Urinary bladder (tissue), 3 donors: ENCODE measurements at regions not wholly inside any gene's neighbourhood (a gene's known extent, or its start where the extent isn't known, plus 50 kb on each side); places are given as distances from the start of the nearest gene placed in this dataset.
"Not testable (repeated sequence)": the region's sequence is repeated elsewhere in the genome, so short reads cannot be mapped to it uniquely, and the experiment has no call there.

Source experiments
- DNase-seq: peaks from one replicate; pipeline ENCODE4 v3.0.0-alpha.2; 2015; ENCODE audit errors: extremely low spot score
- H3K27ac ChIP-seq: one replicate; pipeline ENCODE4 v1.5.1; 2013; ENCODE audit warnings: low read depth, mild to moderate bottlenecking, moderate library complexity
- H3K36me3 ChIP-seq: one replicate; pipeline ENCODE4 v1.6.1; 2013; ENCODE audit warnings: mild to moderate bottlenecking, moderate library complexity; ENCODE audit not compliant: insufficient read depth
- H3K4me1 ChIP-seq: one replicate; pipeline ENCODE4 v1.6.1; 2013; ENCODE audit warnings: mild to moderate bottlenecking, moderate library complexity; ENCODE audit not compliant: insufficient read depth
- H3K4me3 ChIP-seq: one replicate; pipeline ENCODE4 v1.5.1; 2013; ENCODE audit warnings: low read depth, low read length
- WGBS: extraction: QIAGEN DNeasy Blood & Tissue Kit; methylation state at CpG from one replicate; pipeline ENCODE4 v1.1.7; 2013; 5-methylcytosine and 5-hydroxymethylcytosine counted together
- donor health status: healthy with polysubstance abuse.
- donor health status: healthy.

DNA sequence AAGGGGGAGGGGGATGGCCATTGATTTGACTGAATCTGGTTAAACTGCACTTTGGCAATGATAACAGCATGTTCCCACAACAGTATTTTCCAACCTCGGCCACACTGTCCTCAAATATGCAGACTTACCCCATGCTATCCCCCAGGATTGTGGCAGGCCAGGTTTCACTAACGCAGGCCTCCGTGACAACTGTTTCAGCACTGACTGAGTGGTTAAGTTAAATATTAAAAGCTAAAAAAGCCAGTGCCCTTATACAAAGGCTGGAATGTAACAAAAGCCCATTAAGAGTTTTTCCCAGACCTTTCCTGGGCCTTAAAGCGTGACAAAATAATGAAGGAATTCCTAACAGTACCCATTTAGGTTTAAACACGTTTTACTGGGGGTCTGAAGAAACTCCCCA, 202.9 kb downstream of the USP25 start:
- no peaks in the 10 kb centered on the region for H3K4me1 ChIP-seq
- no peak for DNase-seq
- H3K27ac ChIP-seq: no peak overlapping the region
- no peaks in the 10 kb centered on the region for H3K36me3 ChIP-seq
- 90% methylated on average over 5 of the region's 5 CpGs for WGBS
- H3K4me3 ChIP-seq: no peak overlapping the region

DNA sequence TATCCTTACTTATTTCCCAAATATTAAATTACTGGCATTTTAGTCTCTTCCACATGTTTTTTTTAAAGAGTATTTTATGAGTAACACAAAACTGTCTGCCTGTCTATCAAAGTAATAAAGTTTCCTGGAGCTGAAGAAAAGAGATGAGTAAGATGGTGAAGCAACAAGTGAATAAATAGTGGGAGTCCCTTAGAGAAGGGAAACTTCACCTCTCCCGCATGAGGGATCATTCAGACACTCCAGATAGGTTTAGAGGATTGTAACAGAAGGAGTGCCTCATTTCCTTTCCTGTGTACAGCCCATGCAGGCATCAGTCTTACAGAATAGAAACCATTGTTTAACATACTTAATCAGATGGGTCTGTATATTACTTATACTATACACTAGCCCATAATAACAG, 205.7 kb downstream of the USP25 start:
- H3K27ac ChIP-seq: no peak overlapping the region
- no peaks in the 10 kb centered on the region for H3K36me3 ChIP-seq
- DNase-seq: no peak
- H3K4me1 ChIP-seq: no peaks in the 10 kb centered on the region
- H3K4me3 ChIP-seq: no peak overlapping the region
- 93% methylated on average over 1 of the region's 1 CpG for WGBS

DNA sequence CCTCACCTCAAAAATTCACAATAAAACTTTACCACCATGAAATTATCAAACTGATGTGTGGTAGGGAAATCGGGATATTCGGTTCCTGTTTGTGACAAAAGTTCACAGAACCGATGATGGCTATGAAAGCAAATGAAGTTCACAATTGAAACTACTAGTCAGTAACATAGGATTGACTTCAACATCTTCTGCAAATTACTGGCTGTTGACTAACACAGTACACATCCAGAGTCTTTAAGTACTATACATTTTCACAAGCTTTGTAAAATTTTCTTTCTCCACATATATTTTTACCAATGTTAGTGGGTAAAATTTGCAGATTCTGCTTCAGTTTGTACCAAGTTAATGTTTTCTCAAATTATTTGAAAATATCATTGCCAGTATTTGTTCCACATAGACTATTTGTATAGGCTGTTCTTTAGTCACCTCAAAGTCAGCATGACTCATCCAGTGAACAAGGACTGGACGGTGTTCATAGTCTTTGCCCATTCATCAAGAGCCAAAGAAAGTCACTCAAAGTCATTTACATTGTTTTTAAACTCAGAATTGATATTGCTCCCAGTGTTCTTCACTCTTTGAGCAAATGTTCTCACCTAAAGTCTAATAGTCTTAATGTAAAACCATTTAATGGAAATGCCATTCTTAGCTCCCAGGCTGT, 213.4 kb downstream of the USP25 start:
- Histone ChIP-seq H3K4me1 (no peaks in the 10 kb centered on the region), H3K27ac (no peak overlapping the region), H3K4me3 (no peak overlapping the region), H3K36me3 (no peaks in the 10 kb centered on the region)
- DNase-seq: no peak
- 89% methylated on average over 4 of the region's 4 CpGs for WGBS

DNA sequence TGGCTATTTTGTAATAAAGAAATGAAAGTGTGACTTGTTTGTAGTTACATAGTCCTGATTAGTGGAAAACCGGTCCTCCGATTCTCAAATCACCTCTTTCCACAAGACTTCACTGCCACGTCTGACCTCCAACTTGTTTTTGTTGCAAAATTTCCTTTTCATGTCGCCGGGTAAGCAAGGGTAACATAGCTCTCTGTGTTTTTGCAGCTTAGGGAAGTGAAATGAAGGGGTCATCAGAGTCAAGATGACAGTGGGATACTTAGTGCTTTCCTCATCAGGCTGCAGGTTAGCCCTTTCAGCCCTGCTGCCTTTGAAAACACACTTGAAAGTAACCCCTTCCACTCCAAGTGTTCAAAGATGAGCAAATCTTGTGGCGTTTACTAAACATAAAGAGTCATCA, 217.9 kb downstream of the USP25 start:
- DNase-seq: no peak
- H3K36me3 ChIP-seq: no peaks in the 10 kb centered on the region
- H3K4me3 ChIP-seq: no peak overlapping the region
- H3K27ac ChIP-seq: no peak overlapping the region
- no peaks in the 10 kb centered on the region for H3K4me1 ChIP-seq
- WGBS: 41% methylated on average over 6 of the region's 6 CpGs

DNA sequence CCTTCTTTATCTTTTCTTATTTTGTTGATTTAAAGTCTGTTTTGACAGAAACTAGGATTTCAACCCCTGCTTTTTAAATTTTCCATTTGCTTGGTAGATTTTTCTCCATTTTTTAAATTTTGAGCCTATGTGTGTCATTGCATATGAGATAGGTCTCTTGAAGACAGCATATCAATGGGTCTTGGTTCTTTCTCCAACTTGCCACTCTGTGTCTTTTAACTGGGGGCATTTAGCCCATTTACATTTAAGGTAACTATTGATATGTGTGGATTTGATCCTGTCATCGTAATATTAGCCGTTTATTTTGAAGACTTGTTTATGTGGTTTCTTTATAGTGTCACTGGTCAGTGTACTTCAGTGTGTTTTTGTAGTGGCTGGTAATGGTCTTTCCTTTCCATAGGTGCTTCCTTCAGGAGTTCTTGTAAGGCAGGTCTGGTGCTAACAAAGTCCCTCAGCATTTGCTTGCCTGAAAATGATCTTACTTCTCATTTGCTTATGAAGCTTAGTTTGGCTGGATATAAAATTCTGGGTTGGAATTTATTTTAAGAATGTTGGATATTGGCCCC, 223.9 kb downstream of the USP25 start:
- Histone ChIP-seq H3K36me3 (no peaks in the 10 kb centered on the region), H3K4me3 (no peak overlapping the region), H3K4me1 (no peaks in the 10 kb centered on the region), H3K27ac (no peak overlapping the region)
- no peak for DNase-seq
- WGBS: 97% methylated on average over 2 of the region's 2 CpGs

DNA sequence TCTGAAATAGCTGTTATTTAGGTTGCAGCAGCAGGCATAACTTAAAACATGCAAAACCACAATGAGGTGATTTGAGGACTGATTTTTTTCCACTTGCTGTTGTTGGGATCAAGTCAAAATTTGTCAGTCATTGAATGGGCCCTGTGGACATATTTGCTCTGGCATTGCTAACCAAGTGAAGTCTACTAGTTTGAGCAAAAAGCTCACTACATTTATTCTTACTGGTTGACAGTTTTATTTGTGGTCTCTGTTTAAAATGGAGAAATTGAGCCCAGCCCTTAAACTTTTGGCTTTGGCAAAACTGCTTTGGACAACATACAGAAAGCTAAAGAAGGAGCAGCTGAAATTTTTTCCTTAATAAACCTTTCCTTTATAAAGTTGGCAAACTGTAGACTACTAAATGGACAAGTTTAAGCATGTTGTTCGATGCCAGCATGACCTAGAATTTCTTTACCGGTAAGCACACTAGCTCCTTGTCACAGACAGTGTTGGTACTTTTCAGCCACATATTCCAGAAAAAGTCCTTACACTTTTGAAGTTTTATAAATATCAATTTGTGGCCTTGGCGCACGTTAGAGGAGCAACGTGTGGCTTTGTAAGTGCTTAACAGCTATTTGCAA, 234.6 kb downstream of the USP25 start:
- Histone ChIP-seq H3K4me3 (no peak overlapping the region), H3K36me3 (no peaks in the 10 kb centered on the region), H3K27ac (no peak overlapping the region), H3K4me1 (no peaks in the 10 kb centered on the region)
- DNase-seq: no peak
- WGBS: 43% methylated on average over 5 of the region's 5 CpGs

DNA sequence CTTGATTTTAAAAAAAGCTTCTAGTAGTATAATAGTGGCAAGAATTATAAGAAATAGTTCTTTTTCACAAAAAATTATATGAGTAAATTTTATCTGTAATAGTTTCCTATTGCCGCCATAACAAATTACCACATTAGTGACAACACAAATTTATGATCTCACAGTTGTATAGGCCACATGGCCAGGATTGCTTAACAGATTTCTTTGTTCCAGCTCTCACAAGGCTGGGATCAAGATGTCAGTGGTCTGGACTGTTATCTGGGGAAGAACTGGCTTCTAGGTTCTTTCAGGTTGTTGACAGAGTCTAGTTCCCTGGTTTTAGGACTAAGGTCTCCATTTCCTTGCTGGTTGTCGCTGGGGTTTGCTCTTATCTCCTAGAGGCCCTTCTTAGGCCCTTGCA, 236.4 kb downstream of the USP25 start:
- Histone ChIP-seq H3K4me1 (no peaks in the 10 kb centered on the region), H3K4me3 (no peak overlapping the region), H3K27ac (no peak overlapping the region), H3K36me3 (no peaks in the 10 kb centered on the region)
- WGBS: 71% methylated on average over 2 of the region's 2 CpGs
- DNase-seq: no peak

DNA sequence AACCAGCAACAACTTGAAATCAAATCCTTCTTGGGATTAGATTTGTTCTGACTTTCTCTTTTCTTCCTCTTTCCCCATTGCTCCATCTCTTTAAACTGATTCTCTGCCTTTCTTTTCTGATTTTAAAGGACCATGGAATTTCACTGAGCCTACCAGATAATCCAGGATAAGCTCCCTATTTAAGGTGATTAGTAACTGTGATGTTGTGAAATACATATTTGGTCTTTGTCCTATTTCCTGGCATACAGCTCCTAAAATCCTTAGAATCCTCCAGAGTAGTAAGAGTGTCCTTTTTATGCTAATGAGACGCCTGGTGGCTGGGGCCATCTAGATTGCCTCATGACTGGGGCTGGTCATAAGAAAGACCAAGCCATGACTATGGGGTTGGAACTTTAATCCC, 236.9 kb downstream of the USP25 start:
- H3K36me3 ChIP-seq: no peaks in the 10 kb centered on the region
- no peak overlapping the region for H3K27ac ChIP-seq
- H3K4me1 ChIP-seq: no peaks in the 10 kb centered on the region
- no peak for DNase-seq
- WGBS: 95% methylated on average over 1 of the region's 1 CpG
- no peak overlapping the region for H3K4me3 ChIP-seq

DNA sequence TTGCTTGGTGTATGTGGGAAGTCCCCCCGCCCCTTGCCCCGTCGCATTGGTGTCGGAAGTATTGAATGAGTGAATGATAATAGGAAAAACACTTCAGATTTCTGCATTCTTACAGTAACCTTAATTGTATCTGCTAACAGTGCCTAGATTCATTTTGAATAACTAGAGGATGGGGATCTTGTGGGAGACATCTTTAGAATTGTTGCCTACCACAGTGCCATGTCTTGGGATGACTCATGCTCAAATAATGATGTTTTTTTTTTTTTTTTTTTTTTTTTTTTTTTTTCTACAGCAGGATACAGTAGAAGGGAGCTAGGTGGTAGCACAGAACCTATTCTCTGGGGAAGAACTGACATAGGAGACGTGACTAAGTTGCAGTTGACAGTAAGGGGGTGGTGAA, 237.9 kb downstream of the USP25 start:
- Histone ChIP-seq H3K4me1 (no peaks in the 10 kb centered on the region), H3K4me3 (no peak overlapping the region), H3K36me3 (no peaks in the 10 kb centered on the region), H3K27ac (no peak overlapping the region)
- no peak for DNase-seq
- WGBS: 96% methylated on average over 5 of the region's 5 CpGs

DNA sequence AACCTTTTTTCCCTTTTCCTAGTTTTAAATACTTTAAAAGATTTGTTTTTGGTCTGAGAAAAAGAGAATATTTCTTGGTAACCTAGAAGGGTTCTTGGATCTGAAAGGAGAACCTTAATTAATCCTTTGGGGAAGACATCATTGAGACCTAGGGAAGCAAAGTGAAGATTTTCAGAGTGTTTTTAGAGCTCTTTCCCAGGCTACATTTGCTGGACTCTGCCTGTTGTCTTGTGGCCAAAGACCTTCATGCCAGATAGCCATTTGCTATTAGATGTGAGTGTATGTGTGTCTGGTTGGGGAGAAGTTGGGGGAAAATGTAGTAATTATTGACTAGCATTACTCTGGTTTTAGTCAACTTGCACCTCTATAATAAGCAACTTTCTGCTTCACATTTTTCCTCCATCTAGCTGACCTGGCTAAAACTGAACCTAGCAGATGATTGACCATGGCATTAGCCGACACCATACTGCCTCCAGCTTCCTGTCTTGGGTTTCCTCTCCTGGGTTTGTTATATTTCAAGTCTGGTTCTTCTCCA, 239.1 kb downstream of the USP25 start:
- Histone ChIP-seq H3K4me3 (no peak overlapping the region), H3K36me3 (no peaks in the 10 kb centered on the region), H3K27ac (no peak overlapping the region), H3K4me1 (no peaks in the 10 kb centered on the region)
- 93% methylated on average over 1 of the region's 1 CpG for WGBS
- no peak for DNase-seq

DNA sequence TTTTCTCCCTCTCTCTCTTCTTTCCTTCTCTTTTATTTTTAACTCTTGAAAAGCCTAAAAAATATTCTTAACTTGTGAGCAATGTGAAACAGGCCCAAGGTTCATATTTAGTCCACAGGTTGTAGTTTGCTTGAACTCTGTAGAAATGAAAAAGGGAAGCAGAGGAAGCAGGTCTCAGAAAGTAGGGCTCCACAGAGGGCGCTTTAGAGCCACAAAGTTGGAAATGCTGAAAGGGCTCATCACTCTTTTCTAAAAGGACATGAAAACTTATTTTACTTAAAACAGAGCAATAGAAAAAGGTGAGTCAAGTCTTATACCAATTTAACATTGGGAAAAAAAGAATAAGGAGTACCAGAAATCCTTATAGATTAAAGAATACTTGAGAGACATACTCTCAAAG, 247.0 kb downstream of the USP25 start:
- Histone ChIP-seq H3K36me3 (no peaks in the 10 kb centered on the region), H3K4me1 (no peaks in the 10 kb centered on the region), H3K27ac (no peak overlapping the region), H3K4me3 (no peak overlapping the region)
- no peak for DNase-seq
- WGBS: 58% methylated on average over 1 of the region's 1 CpG

DNA sequence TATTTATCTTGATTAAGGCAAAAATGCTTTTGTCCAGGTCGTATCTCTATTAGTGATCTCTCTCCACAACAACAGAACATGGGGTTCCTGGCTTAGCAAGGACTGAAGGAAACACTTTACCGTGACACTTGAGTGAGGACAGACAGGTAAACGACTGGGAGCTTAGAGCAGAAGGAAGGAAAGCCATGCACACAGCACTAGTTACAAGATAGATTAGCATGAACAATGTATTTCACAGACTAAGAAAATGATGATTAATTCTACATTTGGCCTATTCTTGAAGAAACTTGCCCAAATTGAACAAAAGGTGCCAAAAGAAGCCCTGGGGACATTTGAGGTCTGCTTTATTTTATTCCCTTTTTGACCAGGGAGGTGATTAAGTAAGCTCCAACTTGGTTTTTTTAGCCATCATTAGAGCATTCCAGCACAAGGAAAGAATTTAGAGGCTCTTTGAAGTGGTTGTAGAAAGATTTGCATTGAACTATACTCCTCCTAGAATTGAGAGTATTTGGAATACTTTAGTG, 248.5 kb downstream of the USP25 start:
- DNase-seq: no peak
- no peaks in the 10 kb centered on the region for H3K4me1 ChIP-seq
- WGBS: 61% methylated on average over 3 of the region's 3 CpGs
- no peaks in the 10 kb centered on the region for H3K36me3 ChIP-seq
- no peak overlapping the region for H3K4me3 ChIP-seq
- no peak overlapping the region for H3K27ac ChIP-seq

DNA sequence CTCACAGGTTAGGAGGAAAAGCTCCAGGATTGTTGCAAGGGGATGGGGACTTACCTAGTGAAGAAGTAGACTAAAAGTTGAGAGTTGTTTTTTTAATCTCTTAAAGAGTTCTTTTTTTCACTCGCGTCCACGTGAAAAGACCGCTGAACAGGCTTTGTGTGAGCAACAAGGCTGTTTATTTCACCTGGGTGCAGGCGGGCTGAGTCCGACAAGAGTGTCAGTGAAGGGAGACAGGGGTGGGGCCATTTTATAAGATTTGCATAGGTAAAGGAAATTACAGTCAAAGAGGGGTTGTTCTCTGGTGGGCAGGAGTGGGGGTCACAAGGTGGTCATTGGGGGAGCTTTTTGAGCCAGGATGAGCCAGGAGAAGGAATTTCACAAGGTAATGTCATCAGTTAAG, 249.7 kb downstream of the USP25 start:
- DNase-seq, H3K27ac ChIP-seq, H3K4me3 ChIP-seq, H3K36me3 ChIP-seq, H3K4me1 ChIP-seq: not testable (repeated sequence)
- WGBS: 97% methylated on average over 6 of the region's 6 CpGs

DNA sequence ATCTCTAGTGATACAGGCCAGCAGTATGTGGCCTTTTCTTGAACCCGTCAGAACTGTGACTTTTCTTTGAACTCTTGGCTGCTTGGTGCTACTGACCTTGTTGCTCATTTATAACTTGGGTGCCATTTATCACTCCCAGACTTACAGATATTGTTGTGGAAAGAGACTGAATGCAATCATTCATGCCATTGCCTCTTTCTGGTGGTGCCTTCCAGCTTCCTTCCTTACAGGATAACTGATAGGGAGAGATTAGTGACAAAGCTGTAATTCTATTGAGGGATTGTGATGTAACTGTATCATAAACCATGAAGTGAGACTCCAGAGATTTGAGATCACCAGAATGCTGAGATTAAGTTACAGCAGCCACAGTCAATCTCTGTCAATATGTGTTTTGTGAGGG, 256.5 kb downstream of the USP25 start:
- WGBS: 46% methylated on average over 1 of the region's 1 CpG
- Histone ChIP-seq H3K27ac (no peak overlapping the region), H3K4me3 (no peak overlapping the region), H3K4me1 (no peaks in the 10 kb centered on the region), H3K36me3 (no peaks in the 10 kb centered on the region)
- DNase-seq: no peak
